ENCODE measurements at regions not wholly inside any gene's neighbourhood (a gene's known extent, or its start where the extent isn't known, plus 50 kb on each side); places are given as distances from the start of the nearest gene placed in this dataset.

DNA sequence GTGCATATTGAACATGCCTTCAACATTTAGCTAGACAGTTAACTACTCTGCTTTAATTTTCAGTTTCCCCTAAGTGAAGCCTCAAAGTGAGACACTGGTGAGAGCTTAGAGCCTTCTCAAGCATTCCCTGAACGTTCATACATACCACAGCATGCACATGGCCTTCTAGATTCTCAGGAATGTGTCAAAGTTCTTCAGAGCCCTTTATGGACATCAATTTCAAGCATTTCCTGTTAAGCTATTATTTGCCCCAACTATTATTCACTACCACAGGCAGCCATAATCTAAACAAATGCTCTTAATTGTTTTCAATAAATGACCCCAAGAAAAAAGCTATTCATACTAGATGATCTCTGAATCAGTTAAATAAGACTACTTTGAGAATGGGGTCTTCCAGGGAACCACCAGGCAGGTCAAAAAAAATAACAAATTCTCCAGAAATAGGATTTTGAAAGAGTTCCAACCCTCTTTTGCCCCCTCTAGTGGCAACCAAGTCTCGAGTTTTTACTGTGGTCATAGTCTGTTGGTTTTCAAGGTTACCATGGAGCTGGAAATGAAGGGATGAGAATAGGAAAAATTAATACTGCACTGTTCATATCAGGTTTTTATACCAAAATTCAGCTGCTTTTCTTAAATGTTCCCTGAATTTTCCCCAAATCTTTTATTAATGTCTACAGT is 235.4 kb downstream of the RAB28 start:
- DNase-seq: no peak

DNA sequence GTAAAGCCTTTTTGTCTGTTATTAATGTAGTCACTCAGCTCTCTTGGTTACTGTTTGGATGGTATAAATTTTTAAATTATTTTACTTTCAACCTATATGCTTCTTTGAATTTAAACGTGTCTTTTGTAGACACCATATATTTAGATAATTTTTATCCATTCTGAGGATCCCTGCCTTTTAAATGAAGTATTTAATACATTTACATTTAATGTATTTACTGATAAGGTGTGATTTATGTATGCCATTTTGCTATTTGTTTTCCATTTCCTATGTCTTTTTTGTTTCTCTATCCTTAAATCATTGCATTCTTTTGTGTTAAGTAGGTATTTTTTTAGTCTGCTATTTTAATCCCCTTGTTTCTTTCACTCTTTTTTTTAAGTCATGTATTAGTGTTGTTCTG is 238.0 kb downstream of the RAB28 start:
- DNase-seq: no peak

DNA sequence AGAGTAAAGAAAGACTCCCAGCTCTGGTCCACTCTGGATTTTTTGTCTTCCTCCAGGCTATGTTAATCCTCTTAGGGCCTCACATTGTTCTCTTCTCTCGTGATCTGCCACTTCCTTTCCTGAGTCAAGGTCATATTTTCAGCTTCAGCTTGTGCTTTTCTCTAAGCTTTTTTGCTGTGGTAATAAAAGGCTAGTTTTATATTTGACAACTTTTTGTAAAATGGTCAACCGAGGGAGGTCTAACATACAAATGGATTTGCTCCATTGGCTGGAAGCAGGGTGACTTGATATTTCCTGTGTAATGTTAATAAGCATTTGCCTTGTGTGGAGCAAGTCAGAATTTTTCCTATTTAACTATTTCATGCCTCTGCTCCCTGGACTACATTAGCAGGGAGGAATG is 239.7 kb downstream of the RAB28 start:
- DNase-seq: no peak

DNA sequence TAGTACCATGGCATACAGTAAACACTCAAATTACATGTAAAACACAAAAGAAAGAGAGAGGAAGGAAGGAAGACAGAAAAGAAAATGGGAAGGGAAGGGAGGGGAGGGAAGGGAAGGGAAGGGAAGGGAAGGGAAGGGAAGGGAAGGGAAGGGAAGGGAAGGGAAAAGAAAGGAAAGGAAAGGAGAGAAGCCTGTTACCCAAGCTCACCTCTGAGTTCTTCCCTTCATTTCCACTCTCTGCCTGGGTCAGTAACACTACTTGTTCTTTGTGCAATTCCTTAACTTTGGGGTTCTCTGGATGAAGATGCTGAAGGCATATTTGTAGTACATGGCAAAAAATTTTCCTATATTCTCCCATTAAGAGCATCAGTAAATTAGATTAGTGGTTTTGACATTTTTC is 241.0 kb downstream of the RAB28 start:
- DNase-seq: no peak

DNA sequence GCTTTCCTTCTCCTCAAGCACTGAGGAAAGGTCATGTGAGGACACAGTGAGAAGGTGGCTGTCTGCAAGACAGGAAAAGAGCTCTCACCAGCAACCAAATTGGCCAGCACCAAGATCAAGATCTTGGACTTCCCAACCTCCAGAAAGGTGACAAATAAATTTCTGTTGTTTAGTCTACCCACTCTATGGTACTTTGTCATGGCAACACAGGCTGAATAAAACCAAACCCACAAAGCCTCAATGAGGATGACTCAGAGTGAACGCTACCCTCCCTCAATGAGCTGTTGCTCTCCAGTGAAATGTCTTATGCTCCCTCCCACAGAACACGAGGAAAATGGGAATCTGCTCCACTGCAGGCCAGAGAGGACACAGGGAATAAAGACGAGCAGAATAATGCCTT is 244.1 kb downstream of the RAB28 start:
- no peak for DNase-seq

DNA sequence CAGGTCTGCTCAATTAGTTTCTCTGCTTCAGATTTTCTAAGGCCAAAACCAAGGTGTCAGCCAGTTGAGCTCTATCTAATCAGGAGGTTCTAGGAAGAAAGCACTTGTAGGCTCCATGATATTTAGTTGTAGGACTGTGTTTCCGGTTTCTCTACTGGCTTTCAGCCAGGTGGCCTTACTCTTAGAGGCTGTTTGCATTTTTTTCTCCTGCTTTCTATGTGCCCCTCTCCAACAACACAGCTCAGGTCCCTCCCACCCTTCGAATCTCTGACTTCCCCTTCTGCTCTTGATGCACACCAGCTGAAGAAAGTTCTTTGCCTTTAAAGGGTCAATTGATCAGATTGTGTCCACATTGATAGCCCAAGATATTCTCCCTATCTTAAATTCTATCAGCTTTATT is 245.2 kb downstream of the RAB28 start:
- no peak for DNase-seq

DNA sequence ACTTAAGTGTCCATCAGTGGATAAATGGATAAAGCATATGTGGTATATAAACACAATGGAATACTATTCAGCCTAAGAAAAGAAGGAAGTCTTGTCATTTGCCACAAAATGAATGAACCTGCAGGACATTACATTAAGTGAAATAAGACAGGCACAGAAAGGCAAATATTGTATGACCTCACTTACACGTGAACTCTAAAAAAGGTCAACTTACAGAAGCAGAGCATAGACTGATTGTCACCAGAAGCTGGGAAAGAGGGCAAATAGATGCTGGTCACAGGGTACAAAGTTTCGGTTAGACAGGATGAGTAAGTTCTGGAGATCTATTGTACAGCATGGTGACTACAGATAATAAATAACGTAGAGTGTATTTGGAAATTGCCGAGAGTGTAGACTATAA is 247.7 kb downstream of the RAB28 start:
- no peak for DNase-seq

DNA sequence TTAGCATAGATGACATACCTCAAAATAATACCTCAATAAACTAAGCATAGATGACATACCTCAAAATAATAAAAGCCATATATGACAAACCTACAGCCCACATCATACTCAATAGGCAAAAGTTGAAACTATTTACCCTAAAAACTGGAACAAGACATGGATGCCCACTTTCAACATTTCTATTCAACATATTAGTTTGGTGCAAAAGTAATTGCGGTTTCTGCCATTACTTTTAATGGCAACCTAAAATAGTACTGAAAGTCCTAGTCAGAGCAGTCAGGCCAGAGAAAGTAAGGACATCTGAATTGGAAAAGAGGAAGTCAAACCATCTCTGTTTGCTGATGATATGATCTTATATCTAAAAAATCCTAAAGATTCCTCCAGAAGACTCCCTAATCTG is 250.4 kb downstream of the RAB28 start:
- DNase-seq: no peak

DNA sequence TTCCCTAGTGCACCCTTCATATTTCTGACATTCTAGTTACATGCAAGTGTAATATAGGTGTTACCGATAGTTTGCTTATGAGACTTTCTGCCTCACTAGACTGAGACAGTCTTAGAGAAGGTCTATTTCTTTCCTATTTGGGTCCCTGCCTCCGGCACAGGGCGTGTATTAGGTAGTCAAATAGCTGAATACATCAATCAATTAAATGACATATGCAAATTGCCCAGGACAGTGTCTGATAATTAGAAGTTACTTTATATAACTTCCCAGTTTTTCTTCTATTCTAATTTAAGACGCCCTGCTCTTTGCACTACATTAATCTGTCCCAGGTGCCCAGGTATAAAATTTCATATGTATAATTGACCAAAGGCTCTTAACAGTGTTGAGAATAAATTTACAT is 264.2 kb downstream of the RAB28 start:
- no peak for DNase-seq

DNA sequence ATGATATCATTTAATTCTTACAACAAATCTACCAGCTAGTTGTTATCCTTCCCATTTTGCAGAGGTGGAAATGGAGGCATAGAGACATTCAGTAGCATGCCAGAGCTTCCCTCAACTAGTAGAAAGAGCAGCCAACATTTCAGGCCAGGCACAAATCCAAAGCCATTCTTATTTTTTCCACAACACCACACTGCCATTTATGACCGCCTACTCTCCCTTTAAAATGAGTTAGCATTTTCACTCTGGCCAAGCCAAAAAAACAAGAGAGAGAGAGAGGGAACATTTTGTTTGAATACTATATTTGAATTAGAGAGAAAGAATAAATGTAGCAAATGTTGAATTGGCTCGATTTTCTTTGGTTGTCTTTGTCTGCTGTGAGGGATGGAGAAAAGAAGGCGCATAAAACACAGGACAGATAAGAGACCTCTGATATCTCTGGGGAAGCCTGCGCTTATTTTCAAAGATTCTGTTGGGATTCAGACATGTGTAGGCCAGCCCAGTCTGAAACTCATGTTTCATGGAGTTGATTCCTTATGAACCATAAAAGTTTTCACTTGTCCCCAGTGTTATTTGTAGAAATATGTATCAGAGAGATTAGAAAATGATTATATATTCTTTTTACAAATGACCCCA is 265.7 kb downstream of the RAB28 start:
- no peak for DNase-seq

DNA sequence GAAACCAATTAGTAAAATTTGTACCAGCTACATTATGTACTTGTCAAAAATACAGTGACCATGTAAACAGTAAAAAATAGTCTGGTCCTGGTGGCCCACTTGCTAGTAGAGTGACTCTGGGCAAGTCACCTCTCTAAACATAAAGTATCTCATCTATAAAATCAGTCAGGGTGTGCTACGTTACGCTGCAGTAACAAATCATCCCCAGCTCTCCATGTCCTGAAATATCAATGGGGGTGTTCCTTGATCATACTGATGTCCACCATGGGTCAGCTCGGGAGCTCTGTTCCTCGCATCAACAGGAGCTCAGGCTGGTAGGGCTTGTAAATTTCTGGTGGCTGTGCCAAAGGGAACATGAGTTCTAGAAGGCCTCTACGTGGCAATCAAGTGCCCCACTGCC is 268.6 kb downstream of the RAB28 start:
- no peak for DNase-seq

DNA sequence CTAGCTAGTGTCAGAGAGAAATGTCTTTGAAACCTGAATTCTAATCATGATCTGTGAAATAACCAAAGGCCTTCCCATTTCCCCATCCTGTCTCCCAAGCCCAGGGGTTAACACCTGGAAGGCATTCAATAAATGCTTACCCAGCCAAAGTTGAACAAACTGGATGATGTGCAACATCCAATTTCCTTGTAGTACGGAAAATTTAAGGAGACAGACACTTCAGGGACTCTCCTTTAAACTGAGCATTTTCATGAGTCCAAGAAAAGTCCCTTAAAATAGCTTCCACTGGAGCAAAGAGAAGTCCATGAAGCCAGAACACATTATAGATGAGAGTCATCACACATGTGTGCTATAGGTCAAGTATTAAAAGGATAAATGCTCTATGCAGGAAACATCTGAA is 271.2 kb downstream of the RAB28 start:
- no peak for DNase-seq

DNA sequence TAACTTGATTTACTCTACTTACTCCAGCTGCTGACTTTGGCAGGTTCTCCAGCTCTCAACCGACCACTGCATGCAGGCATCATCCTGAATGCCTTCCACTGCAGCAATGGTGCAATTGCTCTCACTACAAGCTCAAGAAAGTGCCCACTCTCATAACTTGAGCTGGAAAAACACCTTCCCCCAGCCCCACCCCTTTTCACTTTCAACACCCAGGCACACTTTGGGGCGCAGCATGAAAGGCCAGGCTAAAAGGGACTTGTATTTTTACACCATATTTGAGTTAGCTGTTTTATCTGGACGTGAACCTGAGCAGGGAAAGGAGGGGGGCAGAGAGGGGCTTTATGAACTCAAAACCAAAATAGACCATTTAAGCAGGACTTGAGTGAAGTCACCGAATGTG is 274.5 kb downstream of the RAB28 start:
- no peak for DNase-seq

DNA sequence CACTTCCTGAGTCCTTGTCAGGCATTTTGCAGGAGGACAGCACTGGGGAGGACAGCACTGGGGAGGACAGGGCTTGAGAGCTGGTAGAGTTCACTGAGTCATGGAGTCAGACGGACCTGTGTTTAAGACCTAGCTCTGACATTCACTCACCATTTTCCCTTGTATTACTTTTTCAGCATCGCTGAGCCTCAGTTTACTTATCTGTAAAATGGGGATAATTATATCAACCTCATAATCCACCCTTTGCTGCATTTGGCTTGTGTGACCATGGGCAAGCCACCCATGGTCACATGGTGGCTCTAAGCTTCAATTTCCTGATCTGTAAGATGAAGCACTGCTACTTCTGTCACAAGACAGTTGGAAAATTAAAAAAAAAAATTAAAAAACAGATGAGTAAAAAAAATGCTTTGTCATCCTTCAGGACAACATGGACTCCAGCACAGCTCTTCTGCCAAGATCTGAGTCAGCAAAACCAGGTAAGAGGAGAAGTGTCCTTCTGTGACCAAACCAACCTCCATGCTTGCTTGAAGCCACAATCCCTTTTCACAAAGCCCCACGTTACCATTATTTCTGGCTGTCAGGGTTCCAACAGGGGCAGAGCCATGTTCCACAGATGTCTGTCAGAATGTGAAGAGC is 275.5 kb downstream of the RAB28 start:
- no peak for DNase-seq

DNA sequence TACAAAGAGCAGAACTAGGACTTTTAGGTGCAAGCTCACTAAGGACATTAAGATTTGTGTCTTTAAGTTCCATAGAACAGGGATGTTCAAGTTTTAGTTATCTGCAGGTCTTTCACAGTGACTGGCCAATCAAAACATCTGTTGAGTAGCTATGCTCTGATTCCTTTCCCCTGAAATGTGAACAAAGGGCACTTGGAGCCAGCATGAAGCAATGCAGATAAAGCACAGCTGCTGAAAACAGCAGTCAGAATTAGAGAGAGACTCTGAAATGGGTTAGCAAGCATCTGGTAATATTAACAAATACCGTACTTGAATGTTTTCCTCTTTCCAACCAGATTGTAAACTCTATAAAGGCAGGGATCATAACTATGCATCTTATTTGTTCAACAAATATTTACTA is 276.9 kb downstream of the RAB28 start:
- DNase-seq: no peak

DNA sequence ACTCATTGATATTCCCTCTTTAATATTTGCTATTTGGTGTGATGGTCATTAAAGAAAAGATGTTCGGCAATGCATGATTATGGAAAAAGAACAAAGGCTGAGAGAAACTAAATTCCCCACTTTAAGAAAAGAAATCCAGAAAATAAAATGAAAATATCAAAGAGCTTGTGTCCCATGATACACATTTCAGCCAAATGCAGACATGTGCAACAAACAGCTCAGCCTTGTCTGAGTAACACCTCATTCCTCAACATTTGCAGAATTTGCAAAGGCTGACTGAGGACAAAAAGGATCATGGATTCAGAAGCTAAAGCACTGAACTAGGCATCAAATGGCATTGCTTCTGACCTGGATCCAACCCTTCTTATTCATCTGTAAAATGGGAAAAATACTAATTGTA is 281.0 kb downstream of the RAB28 start:
- DNase-seq: no peak

DNA sequence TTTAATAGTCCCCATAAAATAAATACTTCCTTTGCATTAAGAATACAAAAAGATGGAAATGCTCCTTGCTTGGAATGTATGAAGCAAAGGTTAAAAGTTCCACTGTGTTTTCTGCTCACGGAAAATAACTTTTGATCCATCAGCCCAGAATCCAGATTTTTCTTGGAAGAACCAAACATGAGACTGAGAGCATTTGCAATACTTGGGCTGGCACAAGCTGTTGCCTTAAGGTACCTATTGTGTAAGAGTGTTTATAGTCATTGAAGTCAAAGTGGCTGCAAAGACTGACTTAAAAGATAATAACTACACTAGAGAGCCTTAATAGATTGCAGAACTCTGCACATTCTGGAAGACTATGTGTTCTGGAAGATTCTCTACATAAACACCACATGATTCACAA is 281.4 kb downstream of the RAB28 start:
- no peak for DNase-seq

DNA sequence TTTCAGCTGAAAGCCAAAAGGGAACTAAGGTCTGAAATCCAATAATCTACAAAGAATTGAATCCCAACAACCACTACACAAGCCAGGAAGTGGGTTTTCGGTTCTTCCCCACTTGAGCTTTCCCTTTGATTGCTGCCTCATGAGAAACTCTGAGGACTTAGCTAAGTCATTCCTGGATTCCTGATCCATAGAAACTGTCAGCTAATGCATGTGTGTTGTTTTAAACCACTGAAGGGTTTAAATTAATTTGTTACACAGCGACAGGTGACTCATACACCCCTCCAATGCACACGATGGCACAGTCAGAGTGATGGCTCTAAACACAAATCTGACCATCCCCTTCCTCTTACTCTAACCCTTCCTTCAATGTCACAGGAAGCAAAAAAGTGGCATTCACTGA is 282.9 kb downstream of the RAB28 start:
- DNase-seq: no peak

DNA sequence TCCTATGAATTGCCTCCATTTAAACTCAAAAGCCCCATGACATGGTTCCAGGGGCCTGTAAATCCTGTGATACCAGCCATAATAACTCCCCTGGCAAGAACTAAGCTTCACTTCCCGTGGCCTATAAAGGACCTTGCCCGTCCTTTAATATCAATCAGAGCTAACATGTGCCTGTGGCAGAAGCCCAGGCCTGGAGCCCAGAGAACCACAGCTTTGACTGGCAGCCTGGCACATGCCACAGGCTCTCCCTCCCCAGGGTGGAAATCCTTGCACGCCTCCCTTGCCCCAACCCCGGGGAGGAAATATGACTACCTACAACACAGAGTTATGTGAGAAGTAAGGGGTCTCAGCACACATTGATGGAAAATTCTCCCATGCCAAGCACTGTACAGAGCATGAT is 287.4 kb downstream of the RAB28 start:
- no peak for DNase-seq

DNA sequence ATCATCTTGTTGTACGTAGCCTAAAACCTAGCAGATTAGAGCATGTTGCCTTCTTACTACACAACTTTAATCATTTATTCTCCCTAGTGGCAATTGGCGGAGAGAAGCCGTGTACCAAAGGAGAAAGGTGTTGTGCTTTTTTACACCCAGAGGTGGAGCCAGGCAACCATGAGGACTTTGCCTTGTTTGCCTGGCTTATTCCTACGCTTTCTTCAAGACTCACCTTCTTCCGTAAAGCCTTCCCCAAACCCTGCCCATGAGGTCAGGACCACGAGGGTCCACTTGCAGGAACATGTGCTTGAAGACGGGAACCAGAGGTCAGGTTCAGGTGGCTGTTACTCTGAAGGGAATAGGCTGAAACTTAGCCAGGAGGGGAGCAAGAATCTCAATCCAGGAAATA is 290.5 kb downstream of the RAB28 start:
- DNase-seq: no peak

DNA sequence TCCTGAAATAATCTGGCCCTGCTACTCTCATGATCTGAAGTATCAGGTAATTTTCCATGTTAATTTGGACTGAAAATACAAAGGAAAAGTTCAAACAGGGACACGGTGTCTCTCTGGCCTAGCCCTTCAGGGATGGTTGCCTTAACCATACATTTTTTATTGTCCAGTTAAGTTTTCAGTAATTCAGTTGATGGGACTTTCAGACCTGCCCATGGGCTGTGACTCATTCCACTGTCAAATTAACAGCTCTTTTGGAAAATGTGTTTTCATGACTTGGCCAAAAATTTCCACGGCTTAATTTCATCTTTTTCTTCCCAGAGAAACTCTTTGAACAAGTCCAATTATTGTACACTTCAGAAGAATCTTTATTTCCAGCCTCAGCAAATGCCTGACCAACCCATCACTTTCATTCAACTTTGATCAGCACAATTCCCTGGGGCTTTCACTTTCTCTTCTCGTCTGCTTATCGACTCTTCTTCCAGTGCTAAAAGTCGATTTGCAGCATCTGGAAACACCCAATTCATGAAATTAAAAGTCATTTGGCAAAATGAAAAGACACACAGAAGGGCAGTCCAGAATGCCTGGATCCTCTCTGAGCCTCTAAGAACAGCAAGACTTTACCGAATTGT is 293.9 kb downstream of the RAB28 start:
- DNase-seq: no peak

DNA sequence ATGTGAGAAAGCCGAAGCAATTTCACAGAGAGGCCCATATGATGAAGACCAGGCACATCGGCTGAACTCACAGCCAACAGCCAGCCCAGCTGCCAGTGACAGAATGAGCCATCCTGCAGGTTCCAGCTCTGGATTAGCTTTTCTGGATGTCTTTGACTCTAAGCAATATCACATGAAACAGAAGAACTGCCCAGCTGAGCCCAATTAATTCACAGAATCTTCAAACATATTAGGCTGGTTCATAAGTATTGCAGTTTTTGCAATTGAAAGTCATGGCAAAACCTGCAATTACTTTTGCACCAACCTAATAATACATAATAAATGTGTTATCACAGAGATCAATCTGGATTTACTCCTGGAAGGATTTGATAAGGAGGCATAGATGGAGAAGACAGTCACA is 299.9 kb downstream of the RAB28 start:
- no peak for DNase-seq

DNA sequence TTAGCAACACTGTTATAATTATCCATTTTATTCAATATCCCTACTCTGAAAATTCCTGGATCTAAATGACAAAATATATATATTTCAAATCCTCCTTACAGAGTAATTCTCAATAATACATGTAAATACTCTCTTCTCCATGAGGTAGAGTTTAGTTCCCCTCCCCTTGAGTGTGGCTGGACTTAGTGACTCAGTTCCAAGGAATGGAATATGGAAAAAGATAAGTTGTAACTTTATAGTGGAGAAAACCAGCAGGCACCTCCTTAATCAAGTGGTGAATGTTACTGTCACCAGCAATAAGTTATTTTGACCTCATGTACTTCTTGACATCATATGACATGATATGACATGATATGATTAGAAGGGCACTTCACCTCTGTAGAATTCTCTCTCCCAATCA is 302.0 kb downstream of the RAB28 start:
- DNase-seq: no peak

DNA sequence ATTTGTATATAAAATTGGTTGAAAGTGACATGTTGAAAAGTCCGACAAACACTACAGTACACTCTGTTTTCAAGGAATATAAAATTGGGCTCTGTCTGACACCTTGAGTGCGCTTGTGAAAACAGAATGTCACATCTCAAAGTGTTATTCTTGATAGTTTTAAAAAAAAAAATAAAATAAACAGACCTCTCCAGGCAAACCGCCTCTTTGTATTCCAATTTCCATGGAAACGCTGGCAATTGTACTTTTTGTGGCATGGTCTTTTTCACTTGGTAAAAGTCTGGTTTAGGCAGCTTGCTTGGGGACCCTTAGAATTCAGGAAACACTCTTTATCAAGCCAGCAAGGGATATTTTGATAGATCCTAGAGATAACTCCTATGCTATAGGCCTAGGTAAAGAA is 302.5 kb downstream of the RAB28 start:
- no peak for DNase-seq

Measured in fibroblast of skin of abdomen (primary cell).